Colonic mucosa (tissue), 4 donors: ENCODE measurements at regions not wholly inside any gene's neighbourhood (a gene's known extent, or its start where the extent isn't known, plus 50 kb on each side); places are given as distances from the start of the nearest gene placed in this dataset.

Experiments used
- DNase-seq: peaks from one replicate; pipeline ENCODE4 v3.0.0-alpha.2; 2020
- H3K27ac ChIP-seq: fragments of 200-600 bp; one replicate; pipeline ENCODE4 v1.8.0; 2021
- H3K27me3 ChIP-seq: fragments of 200-600 bp; one replicate; pipeline ENCODE4 v1.8.0; 2021
- H3K36me3 ChIP-seq: fragments of 200-600 bp; one replicate; pipeline ENCODE4 v1.8.0; 2021
- H3K4me1 ChIP-seq: fragments of 200-600 bp; one replicate; pipeline ENCODE4 v1.8.0; 2021; ENCODE audit warnings: mild to moderate bottlenecking
- H3K4me3 ChIP-seq: fragments of 200-600 bp; one replicate; pipeline ENCODE4 v1.8.0; 2021
- H3K9ac ChIP-seq, 2 donors: one replicate each; pipeline ENCODE4 v1.7.0; 2013; ENCODE audit warnings: control low read depth in 2 of 2, low read depth in 2 of 2, low read length in 2 of 2
- H3K9me3 ChIP-seq: fragments of 200-600 bp; one replicate; pipeline ENCODE4 v1.8.0; 2021
- CTCF ChIP-seq: fragments of 200-600 bp; IDR thresholded peaks from one replicate; pipeline ENCODE4 v1.8.0; 2022; ENCODE audit warnings: antibody characterized with exemption, mild to moderate bottlenecking
- intact Hi-C: fragments of 100-400 bp; cut with DNase I; formaldehyde crosslinking; loops from one replicate; pipeline ENCODE4 v1.14.1; 2022
- donor health status: healthy.
- donor health status: DM: no; HTN: no; CAD: no.
- donor health status: DM: no; HTN: no; CAD: no.

- H3K27me3 ChIP-seq: no peaks in the 10 kb centered on the region
- H3K9ac ChIP-seq: no peak overlapping the region
- TF ChIP-seq CTCF: no peak
- H3K9me3 ChIP-seq: no peaks in the 10 kb centered on the region
- no peak for DNase-seq
- H3K4me1 ChIP-seq: no peaks in the 10 kb centered on the region
- no peak overlapping the region for H3K27ac ChIP-seq
- intact Hi-C loops: no loop called here
- no peak overlapping the region for H3K4me3 ChIP-seq
- H3K36me3 ChIP-seq: no peaks in the 10 kb centered on the region
These were observed 330.9 kb upstream of the SHH start for GRCh38 chr7:156143158-156143557.

GRCh38 chr7:156141941-156142340, 329.7 kb upstream of the SHH start:
- Histone ChIP-seq H3K4me3 (no peak overlapping the region), H3K4me1 (no peaks in the 10 kb centered on the region), H3K36me3 (no peaks in the 10 kb centered on the region), H3K27ac (no peak overlapping the region), H3K27me3 (no peaks in the 10 kb centered on the region), H3K9me3 (no peaks in the 10 kb centered on the region), H3K9ac (no peak overlapping the region)
- no peak for DNase-seq
- no peak for TF ChIP-seq CTCF
- intact Hi-C loops: no loop called here

GRCh38 chr7:156140896-156141295, 328.6 kb upstream of the SHH start:
- intact Hi-C loops: no loop called here
- TF ChIP-seq CTCF: no peak
- Histone ChIP-seq H3K36me3 (no peaks in the 10 kb centered on the region), H3K9me3 (no peaks in the 10 kb centered on the region), H3K9ac (no peak overlapping the region), H3K27ac (no peak overlapping the region), H3K27me3 (no peaks in the 10 kb centered on the region), H3K4me1 (no peaks in the 10 kb centered on the region), H3K4me3 (no peak overlapping the region)
- DNase-seq: no peak

GRCh38 chr7:156140447-156140846, 328.2 kb upstream of the SHH start:
- intact Hi-C loops: no loop called here
- no peak overlapping the region for H3K27ac ChIP-seq
- no peaks in the 10 kb centered on the region for H3K9me3 ChIP-seq
- TF ChIP-seq CTCF: no peak
- no peak for DNase-seq
- H3K27me3 ChIP-seq: no peaks in the 10 kb centered on the region
- H3K4me3 ChIP-seq: no peak overlapping the region
- no peak overlapping the region for H3K9ac ChIP-seq
- no peaks in the 10 kb centered on the region for H3K4me1 ChIP-seq
- no peaks in the 10 kb centered on the region for H3K36me3 ChIP-seq

GRCh38 chr7:156139633-156140032, 327.4 kb upstream of the SHH start:
- Histone ChIP-seq H3K4me1 (no peaks in the 10 kb centered on the region), H3K27me3 (no peaks in the 10 kb centered on the region), H3K9me3 (no peaks in the 10 kb centered on the region), H3K4me3 (no peak overlapping the region), H3K36me3 (no peaks in the 10 kb centered on the region), H3K27ac (no peak overlapping the region), H3K9ac (no peak overlapping the region)
- intact Hi-C loops: no loop called here
- no peak for TF ChIP-seq CTCF
- DNase-seq: no peak

GRCh38 chr7:156139112-156139511, 326.8 kb upstream of the SHH start:
- no peak for TF ChIP-seq CTCF
- no peaks in the 10 kb centered on the region for H3K27me3 ChIP-seq
- intact Hi-C loops: no loop called here
- no peak overlapping the region for H3K9ac ChIP-seq
- H3K9me3 ChIP-seq: no peaks in the 10 kb centered on the region
- DNase-seq: no peak
- H3K4me1 ChIP-seq: no peaks in the 10 kb centered on the region
- H3K27ac ChIP-seq: no peak overlapping the region
- no peak overlapping the region for H3K4me3 ChIP-seq
- no peaks in the 10 kb centered on the region for H3K36me3 ChIP-seq
